Cardiac muscle cell (in vitro differentiated cells and primary cell): ENCODE measurements at regions not wholly inside any gene's neighbourhood (a gene's known extent, or its start where the extent isn't known, plus 50 kb on each side); places are given as distances from the start of the nearest gene placed in this dataset.

Experiments used
- DNase-seq, 2 donors: peaks; one replicate each; pipeline versions ENCODE4 v3.0.0 to v3.0.0-alpha.2; 2010 to 2017; ENCODE audit warnings: low read depth in 1 of 2, low spot score in 1 of 2
- H3K27ac ChIP-seq: fragments of 200-600 bp; sonication (generic); 2 replicates; pipeline ENCODE4 v1.5.1; 2016
- H3K27me3 ChIP-seq: fragments of 200-600 bp; sonication (generic); 2 replicates; pipeline ENCODE4 v1.6.0; 2016; ENCODE audit warnings: control low read depth
- H3K36me3 ChIP-seq: fragments of 200-600 bp; sonication (generic); 2 replicates; pipeline ENCODE4 v1.5.1; 2016; ENCODE audit warnings: control low read depth
- H3K4me1 ChIP-seq: fragments of 200-600 bp; sonication (generic); 2 replicates; pipeline ENCODE4 v1.8.1; 2017; ENCODE audit warnings: low read depth, mild to moderate bottlenecking, mixed run types
- H3K4me3 ChIP-seq: fragments of 200-600 bp; sonication (generic); 2 replicates; pipeline ENCODE4 v1.5.1; 2016; ENCODE audit warnings: mild to moderate bottlenecking
- H3K9me3 ChIP-seq: fragments of 200-600 bp; sonication (generic); 2 replicates; pipeline ENCODE4 v1.5.1; 2017; ENCODE audit warnings: low read depth, mild to moderate bottlenecking, control low read depth
- TF ChIP-seq, protein P1 (sequence below): IDR thresholded peaks from 2 replicates; pipeline ENCODE4 v1.5.1; 2012; ENCODE audit warnings: low read depth, mild to moderate bottlenecking, low read length

DNA sequence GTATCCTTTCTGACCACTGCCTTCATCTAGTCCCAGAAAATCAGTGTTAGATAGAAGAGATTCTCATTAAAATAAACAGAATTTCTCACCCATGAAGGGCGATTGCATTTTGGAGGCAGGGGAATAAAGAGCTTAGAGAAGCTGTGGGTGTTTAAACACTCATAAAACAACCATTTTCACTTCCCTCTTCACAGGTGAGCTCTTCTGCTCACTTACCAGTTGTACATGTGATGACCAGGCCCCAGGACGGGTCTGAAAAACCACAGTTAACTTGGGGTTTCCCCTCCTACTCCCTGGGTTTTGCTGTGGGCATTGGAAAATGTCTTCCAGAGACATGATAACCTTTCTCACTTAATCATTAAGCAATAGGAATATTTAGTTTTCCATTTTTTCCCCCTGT lies 411.6 kb upstream of the DPP6 start:
- no peak overlapping the region for H3K27ac ChIP-seq
- H3K27me3 ChIP-seq: no peaks in the 10 kb centered on the region
- no peaks in the 10 kb centered on the region for H3K36me3 ChIP-seq
- H3K4me1 ChIP-seq: no peaks in the 10 kb centered on the region
- no peak for DNase-seq
- H3K4me3 ChIP-seq: no peak overlapping the region
- TF ChIP-seq, protein P1, sequence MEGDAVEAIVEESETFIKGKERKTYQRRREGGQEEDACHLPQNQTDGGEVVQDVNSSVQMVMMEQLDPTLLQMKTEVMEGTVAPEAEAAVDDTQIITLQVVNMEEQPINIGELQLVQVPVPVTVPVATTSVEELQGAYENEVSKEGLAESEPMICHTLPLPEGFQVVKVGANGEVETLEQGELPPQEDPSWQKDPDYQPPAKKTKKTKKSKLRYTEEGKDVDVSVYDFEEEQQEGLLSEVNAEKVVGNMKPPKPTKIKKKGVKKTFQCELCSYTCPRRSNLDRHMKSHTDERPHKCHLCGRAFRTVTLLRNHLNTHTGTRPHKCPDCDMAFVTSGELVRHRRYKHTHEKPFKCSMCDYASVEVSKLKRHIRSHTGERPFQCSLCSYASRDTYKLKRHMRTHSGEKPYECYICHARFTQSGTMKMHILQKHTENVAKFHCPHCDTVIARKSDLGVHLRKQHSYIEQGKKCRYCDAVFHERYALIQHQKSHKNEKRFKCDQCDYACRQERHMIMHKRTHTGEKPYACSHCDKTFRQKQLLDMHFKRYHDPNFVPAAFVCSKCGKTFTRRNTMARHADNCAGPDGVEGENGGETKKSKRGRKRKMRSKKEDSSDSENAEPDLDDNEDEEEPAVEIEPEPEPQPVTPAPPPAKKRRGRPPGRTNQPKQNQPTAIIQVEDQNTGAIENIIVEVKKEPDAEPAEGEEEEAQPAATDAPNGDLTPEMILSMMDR: no peak
- H3K9me3 ChIP-seq: no peaks in the 10 kb centered on the region

DNA sequence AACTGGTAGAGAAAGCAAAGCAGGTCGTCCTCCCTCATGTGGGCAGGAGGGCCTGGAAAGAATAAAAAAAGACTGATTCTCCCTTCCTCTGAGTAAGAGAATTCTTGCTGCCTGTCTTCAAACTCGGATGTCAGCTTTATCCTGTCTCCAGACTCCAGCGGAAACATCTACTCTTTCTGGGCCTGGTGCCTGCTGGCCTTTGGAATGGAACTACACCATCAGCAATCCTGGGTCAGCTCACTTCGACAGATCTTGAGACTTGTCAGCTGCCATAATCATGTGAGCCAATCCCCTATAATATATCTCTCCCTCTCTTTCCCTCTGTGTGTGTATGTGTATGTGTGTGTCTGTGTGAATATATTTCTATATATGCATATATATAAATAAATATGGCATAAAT lies 411.0 kb upstream of the DPP6 start:
- Histone ChIP-seq H3K4me1 (no peaks in the 10 kb centered on the region), H3K4me3 (no peak overlapping the region), H3K27ac (no peak overlapping the region), H3K36me3 (no peaks in the 10 kb centered on the region), H3K9me3 (no peaks in the 10 kb centered on the region), H3K27me3 (no peaks in the 10 kb centered on the region)
- no peak for DNase-seq
- TF ChIP-seq, protein P1: no peak

DNA sequence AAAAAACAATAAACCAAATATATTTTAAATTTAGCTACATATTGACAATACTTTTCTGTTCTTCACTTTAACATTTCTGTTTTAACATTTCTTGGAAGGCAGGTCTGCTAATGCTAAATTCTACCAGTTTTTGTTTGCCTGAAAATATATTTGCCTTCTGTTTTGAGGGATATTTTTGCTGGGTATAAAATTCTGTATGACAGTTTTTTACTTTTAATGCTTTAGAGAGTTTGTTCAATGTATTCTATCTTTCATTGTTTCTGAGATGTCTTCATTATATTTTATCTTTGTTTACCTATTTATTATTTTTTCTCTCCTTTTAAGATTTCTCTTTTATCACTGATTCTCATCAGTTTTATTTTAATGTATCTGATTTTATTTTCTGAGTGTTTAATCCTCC lies 409.2 kb upstream of the DPP6 start:
- no peak overlapping the region for H3K27ac ChIP-seq
- TF ChIP-seq, protein P1: no peak
- no peaks in the 10 kb centered on the region for H3K4me1 ChIP-seq
- no peak for DNase-seq
- no peaks in the 10 kb centered on the region for H3K27me3 ChIP-seq
- H3K9me3 ChIP-seq: no peaks in the 10 kb centered on the region
- H3K4me3 ChIP-seq: no peak overlapping the region
- H3K36me3 ChIP-seq: no peaks in the 10 kb centered on the region

DNA sequence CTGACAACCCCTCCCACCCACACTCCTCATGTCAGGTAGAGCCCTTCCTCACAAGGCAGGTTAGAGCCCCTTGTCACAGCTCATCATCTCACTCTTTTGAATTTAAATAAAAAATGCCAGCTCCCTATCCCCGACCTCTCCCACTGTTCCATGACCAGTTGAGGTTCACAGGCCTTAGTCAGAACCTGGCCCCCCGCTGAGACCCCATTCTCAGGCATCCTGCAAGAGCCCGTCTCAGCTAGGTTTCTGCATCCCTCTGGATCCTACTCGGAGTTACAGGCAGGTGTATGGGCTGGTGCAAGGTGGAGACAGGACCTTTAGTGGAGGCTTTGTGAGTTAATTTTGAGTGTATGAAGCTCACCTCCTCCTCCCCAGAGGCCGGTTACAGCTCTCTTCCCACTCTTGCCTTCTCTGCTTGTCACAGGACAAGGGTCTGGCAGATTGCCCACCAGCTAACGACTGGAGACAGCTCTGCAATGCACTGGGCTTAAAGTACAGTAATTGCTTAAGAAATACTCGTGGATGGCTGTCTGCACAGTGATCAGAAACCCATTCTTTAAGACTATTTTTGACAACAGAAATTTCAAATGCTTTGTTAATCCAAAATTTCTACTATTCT lies 394.9 kb upstream of the DPP6 start:
- Histone ChIP-seq H3K4me3 (no peak overlapping the region), H3K27ac (no peak overlapping the region), H3K4me1 (no peaks in the 10 kb centered on the region), H3K9me3 (no peaks in the 10 kb centered on the region), H3K27me3 (no peaks in the 10 kb centered on the region), H3K36me3 (no peaks in the 10 kb centered on the region)
- DNase-seq: peak in 1 of 2 donors; percentile 16
- TF ChIP-seq, protein P1: no peak

DNA sequence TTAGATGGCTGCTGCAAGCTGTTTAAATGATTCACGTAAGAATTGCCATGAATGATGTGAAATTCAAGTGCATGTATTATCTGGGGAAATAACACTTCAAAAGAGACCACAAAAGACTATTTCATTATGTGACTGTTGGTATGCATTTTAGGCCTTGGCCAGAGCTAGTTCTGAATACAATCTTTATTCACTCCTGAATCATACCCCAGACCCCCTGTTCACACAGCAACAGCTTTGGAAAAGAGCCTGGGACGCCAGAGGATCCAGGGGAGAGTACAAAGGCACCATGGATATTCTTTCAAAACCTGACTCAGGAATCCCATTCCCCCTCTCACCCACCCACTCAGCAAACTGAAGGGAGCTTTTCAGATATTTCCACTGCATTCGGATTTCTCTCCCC lies 377.1 kb upstream of the DPP6 start:
- Histone ChIP-seq H3K27ac (no peak overlapping the region), H3K4me1 (no peaks in the 10 kb centered on the region), H3K4me3 (no peak overlapping the region), H3K36me3 (no peaks in the 10 kb centered on the region), H3K27me3 (no peaks in the 10 kb centered on the region), H3K9me3 (no peaks in the 10 kb centered on the region)
- DNase-seq: no peak
- TF ChIP-seq, protein P1: no peak

DNA sequence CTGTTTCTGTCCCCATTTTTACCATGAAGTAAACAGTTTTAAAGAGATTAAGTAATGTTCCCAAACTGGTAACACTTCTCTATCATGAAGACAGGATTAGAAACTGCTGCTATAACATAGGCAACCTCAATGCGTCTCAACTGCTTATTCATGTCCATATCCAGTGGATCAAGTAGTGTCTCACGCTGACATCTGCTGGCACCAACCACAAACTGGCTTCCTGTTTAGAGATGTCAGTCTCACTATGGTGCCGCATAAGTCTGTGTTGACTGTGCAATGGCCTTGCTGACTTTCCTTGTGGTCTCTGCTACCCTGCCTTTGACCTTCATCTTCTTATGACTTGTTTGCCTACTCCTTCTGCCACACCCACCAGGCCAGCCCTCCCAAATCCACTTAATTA lies 369.6 kb upstream of the DPP6 start:
- no peaks in the 10 kb centered on the region for H3K4me1 ChIP-seq
- no peaks in the 10 kb centered on the region for H3K9me3 ChIP-seq
- H3K36me3 ChIP-seq: no peaks in the 10 kb centered on the region
- no peak overlapping the region for H3K27ac ChIP-seq
- DNase-seq: no peak
- H3K27me3 ChIP-seq: no peaks in the 10 kb centered on the region
- TF ChIP-seq, protein P1: no peak
- H3K4me3 ChIP-seq: no peak overlapping the region
